Tibial nerve (tissue), 4 donors: ENCODE measurements at regions not wholly inside any gene's neighbourhood (a gene's known extent, or its start where the extent isn't known, plus 50 kb on each side); places are given as distances from the start of the nearest gene placed in this dataset.

ENCODE experiments used
- DNase-seq, 2 donors: peaks; one replicate each; pipeline ENCODE4 v3.0.0-alpha.2; 2019; ENCODE audit warnings: low spot score in 2 of 2
- H3K27ac ChIP-seq, 4 donors: fragments of 200-600 bp; sonication (generic) in 3 of 4; one replicate each; pipeline ENCODE4 v1.5.1; 2017 to 2019; ENCODE audit warnings: mild to moderate bottlenecking in 1 of 4
- H3K27me3 ChIP-seq, 2 donors: fragments of 200-600 bp; sonication (generic) in 1 of 2; one replicate each; pipeline versions ENCODE4 v1.5.1 to v1.6.0; 2017 to 2019
- H3K36me3 ChIP-seq, 3 donors: fragments of 200-600 bp; sonication (generic); one replicate each; pipeline ENCODE4 v1.5.1; 2018 to 2019
- H3K4me1 ChIP-seq, 4 donors: fragments of 200-600 bp; sonication (generic) in 3 of 4; one replicate each; pipeline ENCODE4 v1.5.1; 2017 to 2019
- H3K4me3 ChIP-seq, 4 donors: fragments of 200-600 bp; sonication (generic) in 3 of 4; one replicate each; pipeline ENCODE4 v1.5.1; 2017 to 2019; ENCODE audit warnings: mild to moderate bottlenecking in 1 of 4, moderate library complexity in 1 of 4
- H3K9me3 ChIP-seq, 4 donors: fragments of 200-600 bp; sonication (generic) in 3 of 4; one replicate each; pipeline ENCODE4 v1.5.1; 2017 to 2019
- EP300 ChIP-seq, 2 donors: sonication (generic); formaldehyde crosslinking; IDR thresholded peaks; one replicate each; pipeline ENCODE4 v1.6.1; 2017; ENCODE audit warnings: antibody characterized with exemption in 2 of 2, mild to moderate bottlenecking in 1 of 2
- POLR2A ChIP-seq, 2 donors: fragments of 450-650 bp; IDR thresholded peaks; one replicate each; pipeline ENCODE4 v1.6.1; 2017; ENCODE audit warnings: antibody characterized with exemption in 2 of 2, mild to moderate bottlenecking in 2 of 2, moderate library complexity in 2 of 2
- WGBS, 2 donors: methylation state at CpG; one replicate each; pipeline ENCODE4 v1.1.5; 2018; 5-methylcytosine and 5-hydroxymethylcytosine counted together
- TF ChIP-seq, protein P1 (sequence below), 5 experiments: fragments of 200-600 bp in 3 of 5; fragments of 450-650 bp in 2 of 5; sonication (generic) in 3 of 5; IDR thresholded peaks; one replicate each; pipeline ENCODE4 v1.5.1; 2016 to 2019; ENCODE audit warnings: antibody characterized with exemption in 5 of 5, mild to moderate bottlenecking in 3 of 5, moderate library complexity in 2 of 5

- TF ChIP-seq, protein P1, sequence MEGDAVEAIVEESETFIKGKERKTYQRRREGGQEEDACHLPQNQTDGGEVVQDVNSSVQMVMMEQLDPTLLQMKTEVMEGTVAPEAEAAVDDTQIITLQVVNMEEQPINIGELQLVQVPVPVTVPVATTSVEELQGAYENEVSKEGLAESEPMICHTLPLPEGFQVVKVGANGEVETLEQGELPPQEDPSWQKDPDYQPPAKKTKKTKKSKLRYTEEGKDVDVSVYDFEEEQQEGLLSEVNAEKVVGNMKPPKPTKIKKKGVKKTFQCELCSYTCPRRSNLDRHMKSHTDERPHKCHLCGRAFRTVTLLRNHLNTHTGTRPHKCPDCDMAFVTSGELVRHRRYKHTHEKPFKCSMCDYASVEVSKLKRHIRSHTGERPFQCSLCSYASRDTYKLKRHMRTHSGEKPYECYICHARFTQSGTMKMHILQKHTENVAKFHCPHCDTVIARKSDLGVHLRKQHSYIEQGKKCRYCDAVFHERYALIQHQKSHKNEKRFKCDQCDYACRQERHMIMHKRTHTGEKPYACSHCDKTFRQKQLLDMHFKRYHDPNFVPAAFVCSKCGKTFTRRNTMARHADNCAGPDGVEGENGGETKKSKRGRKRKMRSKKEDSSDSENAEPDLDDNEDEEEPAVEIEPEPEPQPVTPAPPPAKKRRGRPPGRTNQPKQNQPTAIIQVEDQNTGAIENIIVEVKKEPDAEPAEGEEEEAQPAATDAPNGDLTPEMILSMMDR (IDR thresholded peaks at IDR 0.05), result no peak
- TF ChIP-seq EP300 (IDR thresholded peaks at IDR 0.05) (no peak), POLR2A (IDR thresholded peaks at IDR 0.05) (no peak)
- Histone ChIP-seq H3K4me1 (no peaks in the 10 kb centered on the region), H3K9me3 (peaks cover 0 to 9% (median 0%) of the 10 kb centered on the region in 4 donors), H3K27me3 (no peaks in the 10 kb centered on the region), H3K4me3 (no peak overlapping the region), H3K36me3 (no peaks in the 10 kb centered on the region), H3K27ac (no peak overlapping the region)
- DNase-seq, result no peak
- WGBS, 2 donors, result 81 to 89% methylated on average over 6 of the region's 6 CpGs
Measured at GRCh38 chr2:122179492-122180165, 424.2 kb downstream of the TSN start.

DNA sequence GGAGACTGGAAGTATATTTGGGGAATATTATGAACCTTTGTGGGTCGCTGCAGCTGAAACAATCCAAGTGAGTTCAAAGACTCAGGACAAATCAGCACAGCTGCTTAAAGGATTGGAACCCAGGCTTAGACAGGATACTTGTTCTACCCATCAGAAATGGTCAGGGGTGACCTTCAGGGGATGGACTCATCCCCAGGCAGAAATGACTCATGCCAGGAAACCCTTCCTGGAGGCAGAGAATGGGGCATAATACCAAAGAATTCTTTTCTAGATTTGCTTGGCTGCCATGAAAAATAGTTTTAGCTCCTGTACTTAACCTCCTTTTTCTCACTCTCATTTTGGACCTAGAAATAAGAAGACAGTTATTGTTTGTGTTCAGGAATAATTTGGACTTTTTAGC is 425.5 kb downstream of the TSN start:
- Histone ChIP-seq H3K36me3 (no peaks in the 10 kb centered on the region), H3K27ac (no peak overlapping the region), H3K4me3 (no peak overlapping the region), H3K9me3 (peaks cover 0 to 9% (median 0%) of the 10 kb centered on the region in 4 donors), H3K4me1 (no peaks in the 10 kb centered on the region), H3K27me3 (no peaks in the 10 kb centered on the region)
- no peak for DNase-seq
- TF ChIP-seq, protein P1 (IDR thresholded peaks at IDR 0.05), result no peak
- TF ChIP-seq EP300 (IDR thresholded peaks at IDR 0.05) (no peak), POLR2A (IDR thresholded peaks at IDR 0.05) (no peak)
- 82 to 88% methylated on average over 1 of the region's 1 CpG for WGBS, 2 donors

DNA sequence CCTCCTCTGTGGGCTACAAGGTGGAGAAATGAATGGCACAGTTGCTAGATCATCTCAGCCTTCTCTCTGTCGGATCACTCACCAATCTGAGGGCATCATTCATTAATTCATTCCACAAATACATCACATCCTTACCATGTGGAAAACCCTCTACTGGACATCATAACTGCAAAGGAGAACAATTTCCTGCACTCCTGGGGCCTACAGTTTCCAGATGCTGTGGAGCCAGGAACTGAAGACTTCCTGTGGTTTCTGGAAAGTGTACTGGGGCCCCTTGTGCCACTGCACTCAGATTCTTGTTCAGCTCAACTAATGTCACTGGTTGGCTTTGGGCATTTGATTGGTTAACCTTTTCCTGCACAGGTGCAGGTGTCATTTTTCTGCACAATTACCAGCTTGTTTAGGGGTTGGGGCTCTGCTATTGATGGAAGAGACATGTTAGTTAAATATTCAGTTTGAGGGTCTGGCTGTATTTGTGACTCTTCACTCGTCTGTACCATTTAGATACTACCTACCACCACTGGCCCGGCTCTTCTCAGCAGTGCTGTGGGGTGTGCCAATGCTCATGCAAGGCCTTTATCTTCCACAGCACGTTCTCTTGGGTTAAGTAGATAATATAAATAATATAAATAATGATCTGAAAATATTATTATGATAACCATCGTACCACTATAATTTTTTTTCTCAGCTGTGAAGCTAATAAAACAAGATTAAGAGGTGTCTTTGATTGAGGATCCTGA is 427.3 kb downstream of the TSN start:
- Histone ChIP-seq H3K27ac (no peak overlapping the region), H3K27me3 (no peaks in the 10 kb centered on the region), H3K4me3 (no peak overlapping the region), H3K9me3 (peaks cover 0 to 9% (median 0%) of the 10 kb centered on the region in 4 donors), H3K4me1 (no peaks in the 10 kb centered on the region), H3K36me3 (no peaks in the 10 kb centered on the region)
- WGBS, 2 donors, result 78% methylated on average over 5 of the region's 5 CpGs
- TF ChIP-seq, protein P1 (IDR thresholded peaks at IDR 0.05), result no peak
- TF ChIP-seq EP300 (IDR thresholded peaks at IDR 0.05), result no peak
- no peak for TF ChIP-seq POLR2A (IDR thresholded peaks at IDR 0.05)
- DNase-seq, result no peak

GRCh38 chr2:122183890-122184289 is 428.4 kb downstream of the TSN start:
- peaks cover 0 to 9% (median 0%) of the 10 kb centered on the region in 4 donors for H3K9me3 ChIP-seq
- TF ChIP-seq, protein P1 (IDR thresholded peaks at IDR 0.05), result no peak
- TF ChIP-seq EP300 (IDR thresholded peaks at IDR 0.05), result no peak
- TF ChIP-seq POLR2A (IDR thresholded peaks at IDR 0.05), result no peak
- no peaks in the 10 kb centered on the region for H3K4me1 ChIP-seq
- DNase-seq, result no peak
- H3K36me3 ChIP-seq, result no peaks in the 10 kb centered on the region
- no peak overlapping the region for H3K27ac ChIP-seq
- no peak overlapping the region for H3K4me3 ChIP-seq
- H3K27me3 ChIP-seq, result no peaks in the 10 kb centered on the region

GRCh38 chr2:122186761-122187222 is 431.3 kb downstream of the TSN start:
- WGBS, 2 donors, result 57 to 66% methylated on average over 9 of the region's 9 CpGs
- Histone ChIP-seq H3K4me1 (no peaks in the 10 kb centered on the region), H3K9me3 (no peaks in the 10 kb centered on the region), H3K36me3 (no peaks in the 10 kb centered on the region), H3K27me3 (no peaks in the 10 kb centered on the region), H3K27ac (no peak overlapping the region), H3K4me3 (no peak overlapping the region)
- DNase-seq, result no peak
- TF ChIP-seq EP300 (IDR thresholded peaks at IDR 0.05), result no peak
- TF ChIP-seq POLR2A (IDR thresholded peaks at IDR 0.05), result no peak
- TF ChIP-seq, protein P1 (IDR thresholded peaks at IDR 0.05), result no peak
